DND-41 (cell line): ENCODE measurements at regions not wholly inside any gene's neighbourhood (a gene's known extent, or its start where the extent isn't known, plus 50 kb on each side); places are given as distances from the start of the nearest gene placed in this dataset.

Source experiments
- ATAC-seq: fragments of 200-7000 bp; cut with Tn5 transposase; 3 replicates; pipeline ENCODE4 v1.9.1; 2021; ENCODE audit warnings: low read depth; ENCODE audit not compliant: insufficient read depth
- DNase-seq: peaks from one replicate; pipeline ENCODE4 v3.0.0-alpha.2; 2020
- H2AFZ ChIP-seq: 2 replicates; pipeline ENCODE4 v1.6.0; 2012; ENCODE audit warnings: low read depth, low read length
- H3K27ac ChIP-seq: 2 replicates; pipeline ENCODE4 v1.5.1; 2012; ENCODE audit warnings: low read length, inconsistent platforms
- H3K27me3 ChIP-seq: fragments of 200-600 bp; sonication (generic); 2 replicates; pipeline ENCODE4 v1.6.0; 2012; ENCODE audit warnings: low read length, mild to moderate bottlenecking, inconsistent platforms; ENCODE audit not compliant: insufficient read depth, poor library complexity
- H3K36me3 ChIP-seq: 2 replicates; pipeline ENCODE4 v1.5.1; 2012; ENCODE audit warnings: low read length, inconsistent platforms; ENCODE audit not compliant: insufficient read depth
- H3K4me1 ChIP-seq: 2 replicates; pipeline ENCODE4 v1.5.1; 2012; ENCODE audit warnings: mild to moderate bottlenecking, low read length; ENCODE audit not compliant: insufficient read depth
- H3K4me2 ChIP-seq: 2 replicates; pipeline ENCODE4 v1.6.0; 2012; ENCODE audit warnings: mild to moderate bottlenecking, moderate library complexity, low read length, inconsistent platforms; ENCODE audit not compliant: insufficient read depth
- H3K4me3 ChIP-seq, 2 experiments: fragments of 200-600 bp in 1 of 2; shearing (Covaris generic) in 1 of 2; 2 replicates each; pipeline ENCODE4 v1.5.1; 2012 to 2016; ENCODE audit warnings: inconsistent platforms in 2 of 2, low read length in 2 of 2, mild to moderate bottlenecking in 2 of 2, low read depth in 1 of 2, moderate library complexity in 1 of 2
- H3K79me2 ChIP-seq: 2 replicates; pipeline ENCODE4 v1.6.0; 2012; ENCODE audit warnings: low read length, inconsistent platforms; ENCODE audit not compliant: insufficient read depth
- H3K9ac ChIP-seq: 2 replicates; pipeline ENCODE4 v1.6.0; 2012; ENCODE audit warnings: low read depth, mild to moderate bottlenecking, inconsistent platforms, low read length, moderate library complexity
- H3K9me3 ChIP-seq: 2 replicates; pipeline ENCODE4 v1.5.1; 2012; ENCODE audit warnings: low read length, moderate library complexity, mild to moderate bottlenecking, inconsistent platforms; ENCODE audit not compliant: insufficient read depth, severe bottlenecking
- H4K20me1 ChIP-seq: 2 replicates; pipeline ENCODE4 v1.6.0; 2012; ENCODE audit warnings: low read length; ENCODE audit not compliant: insufficient read depth
- EZH2 ChIP-seq: IDR thresholded peaks from 3 replicates; pipeline ENCODE4 v1.6.1; 2012; ENCODE audit warnings: borderline replicate concordance, low read depth, mild to moderate bottlenecking, moderate library complexity, low read length, inconsistent platforms; ENCODE audit not compliant: severe bottlenecking
- TF ChIP-seq, protein P1 (sequence below): IDR thresholded peaks from 2 replicates; pipeline ENCODE4 v1.5.1; 2012; ENCODE audit warnings: borderline replicate concordance, low read length, moderate library complexity, mild to moderate bottlenecking; ENCODE audit not compliant: poor library complexity, severe bottlenecking; ENCODE audit errors: extremely low read depth

DNA sequence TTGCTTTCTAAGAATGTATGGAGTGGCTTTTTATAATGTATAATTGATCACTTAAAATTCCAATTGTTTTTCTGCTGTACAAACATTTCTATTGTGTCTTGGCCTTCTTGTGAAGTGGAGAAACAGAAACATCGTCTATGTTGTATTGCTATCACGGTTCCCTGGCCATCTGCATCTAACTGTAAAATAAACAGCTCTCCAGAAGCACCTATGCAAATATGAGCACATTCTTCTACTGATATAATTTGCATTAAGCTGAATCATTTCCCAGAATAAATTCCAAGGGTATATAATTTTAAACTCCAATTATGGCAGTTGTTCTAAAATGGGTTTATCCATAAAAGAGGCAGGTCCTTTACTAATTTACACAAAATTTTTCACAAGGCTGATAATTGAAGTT is 261.6 kb upstream of the STS start:
- Histone ChIP-seq H2AFZ (no peak overlapping the region), H4K20me1 (no peaks in the 10 kb centered on the region), H3K9ac (no peak overlapping the region), H3K4me3 (no peak overlapping the region), H3K27me3 (no peaks in the 10 kb centered on the region), H3K79me2 (no peaks in the 10 kb centered on the region), H3K27ac (no peak overlapping the region), H3K4me2 (no peak overlapping the region), H3K9me3 (no peaks in the 10 kb centered on the region), H3K4me1 (no peaks in the 10 kb centered on the region), H3K36me3 (no peaks in the 10 kb centered on the region)
- ATAC-seq (no peak), DNase-seq (no peak)
- TF ChIP-seq EZH2: no peak
- TF ChIP-seq, protein P1, sequence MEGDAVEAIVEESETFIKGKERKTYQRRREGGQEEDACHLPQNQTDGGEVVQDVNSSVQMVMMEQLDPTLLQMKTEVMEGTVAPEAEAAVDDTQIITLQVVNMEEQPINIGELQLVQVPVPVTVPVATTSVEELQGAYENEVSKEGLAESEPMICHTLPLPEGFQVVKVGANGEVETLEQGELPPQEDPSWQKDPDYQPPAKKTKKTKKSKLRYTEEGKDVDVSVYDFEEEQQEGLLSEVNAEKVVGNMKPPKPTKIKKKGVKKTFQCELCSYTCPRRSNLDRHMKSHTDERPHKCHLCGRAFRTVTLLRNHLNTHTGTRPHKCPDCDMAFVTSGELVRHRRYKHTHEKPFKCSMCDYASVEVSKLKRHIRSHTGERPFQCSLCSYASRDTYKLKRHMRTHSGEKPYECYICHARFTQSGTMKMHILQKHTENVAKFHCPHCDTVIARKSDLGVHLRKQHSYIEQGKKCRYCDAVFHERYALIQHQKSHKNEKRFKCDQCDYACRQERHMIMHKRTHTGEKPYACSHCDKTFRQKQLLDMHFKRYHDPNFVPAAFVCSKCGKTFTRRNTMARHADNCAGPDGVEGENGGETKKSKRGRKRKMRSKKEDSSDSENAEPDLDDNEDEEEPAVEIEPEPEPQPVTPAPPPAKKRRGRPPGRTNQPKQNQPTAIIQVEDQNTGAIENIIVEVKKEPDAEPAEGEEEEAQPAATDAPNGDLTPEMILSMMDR: no peak

DNA sequence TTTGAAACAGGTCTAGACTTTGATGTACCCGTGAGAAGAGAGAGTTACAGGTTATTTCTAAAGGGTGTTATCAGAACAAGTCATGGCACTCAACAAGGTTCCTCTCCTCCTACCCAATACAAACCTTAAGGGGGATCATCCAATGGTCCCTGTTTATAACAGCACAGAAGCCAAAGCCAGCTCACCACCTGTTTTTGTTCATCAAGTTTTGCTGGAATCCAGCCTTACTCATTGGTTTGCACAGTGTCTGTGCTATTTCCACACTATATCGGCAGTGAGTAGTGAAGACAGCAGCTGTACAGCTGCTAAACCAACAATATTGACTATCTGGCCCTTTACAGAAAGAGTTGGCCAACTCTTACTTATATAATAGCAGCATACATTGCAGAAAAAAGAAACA is 262.1 kb upstream of the STS start:
- DNase-seq (no peak), ATAC-seq (no peak)
- H3K79me2 ChIP-seq: no peaks in the 10 kb centered on the region
- no peak overlapping the region for H3K4me2 ChIP-seq
- no peaks in the 10 kb centered on the region for H3K27me3 ChIP-seq
- no peak overlapping the region for H3K27ac ChIP-seq
- no peaks in the 10 kb centered on the region for H3K36me3 ChIP-seq
- no peak overlapping the region for H2AFZ ChIP-seq
- H3K4me1 ChIP-seq: no peaks in the 10 kb centered on the region
- no peaks in the 10 kb centered on the region for H4K20me1 ChIP-seq
- H3K9me3 ChIP-seq: no peaks in the 10 kb centered on the region
- H3K9ac ChIP-seq: no peak overlapping the region
- H3K4me3 ChIP-seq: no peak overlapping the region
- TF ChIP-seq, protein P1: no peak
- TF ChIP-seq EZH2: no peak

DNA sequence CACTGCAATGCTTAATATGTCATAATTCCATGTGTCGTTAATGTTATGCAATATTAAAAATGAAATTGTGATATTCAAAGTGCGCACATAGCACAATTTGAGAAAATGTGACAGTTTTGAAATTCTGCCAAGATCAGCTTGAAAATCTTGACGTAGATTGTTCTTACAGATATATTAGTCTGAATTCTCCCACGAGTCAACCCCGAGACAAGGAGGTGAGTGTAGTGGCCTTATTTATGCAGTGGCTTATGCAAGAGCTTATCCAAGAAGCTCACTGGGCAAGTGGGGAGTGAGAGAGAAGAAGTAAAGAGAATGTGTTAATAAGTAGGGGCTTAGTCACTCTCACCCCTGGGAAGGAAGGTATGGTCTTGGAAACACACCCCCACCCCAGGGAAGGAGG is 286.1 kb upstream of the STS start:
- Histone ChIP-seq H2AFZ (no peak overlapping the region), H3K27ac (peak overlapping the region; percentile 33; the same call in 1 of the 2 replicates), H3K4me2 (no peak overlapping the region), H3K36me3 (0 out of 2 replicates have a peak, but pooled peaks cover 6% of the 10 kb centered on the region), H3K27me3 (no peaks in the 10 kb centered on the region), H3K4me3 (no peak overlapping the region), H4K20me1 (no peaks in the 10 kb centered on the region), H3K79me2 (no peaks in the 10 kb centered on the region), H3K9ac (no peak overlapping the region), H3K4me1 (peaks cover 5% of the 10 kb centered on the region; the same call in 1 of the 2 replicates), H3K9me3 (peaks cover 15% of the 10 kb centered on the region)
- DNase-seq (no peak), ATAC-seq (no peak)
- TF ChIP-seq, protein P1: no peak
- no peak for TF ChIP-seq EZH2

DNA sequence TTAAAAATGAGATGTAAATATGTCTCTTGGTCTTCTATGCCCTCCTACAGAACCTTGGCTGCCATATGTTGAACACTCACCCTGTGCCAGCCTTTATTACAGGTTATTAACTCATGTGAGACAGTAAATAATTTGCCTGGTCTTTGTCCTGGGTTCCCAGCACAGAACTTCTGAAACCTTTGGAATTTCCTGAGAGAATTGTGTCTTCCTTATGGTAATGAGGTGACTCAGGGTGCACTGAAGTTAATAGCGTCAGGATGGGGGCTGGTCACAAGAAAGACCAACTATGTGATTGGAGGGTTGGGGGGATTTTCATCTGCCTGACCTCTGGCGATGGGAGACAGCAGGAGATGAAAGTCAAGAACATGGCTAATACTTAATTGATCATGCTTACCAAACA is 289.8 kb upstream of the STS start:
- H3K4me3 ChIP-seq: no peak overlapping the region
- no peak overlapping the region for H3K9ac ChIP-seq
- H2AFZ ChIP-seq: no peak overlapping the region
- H3K36me3 ChIP-seq: 0 out of 2 replicates have a peak, but pooled peaks cover 6% of the 10 kb centered on the region
- H3K27me3 ChIP-seq: no peaks in the 10 kb centered on the region
- H3K4me1 ChIP-seq: peaks cover 5% of the 10 kb centered on the region
- H4K20me1 ChIP-seq: no peaks in the 10 kb centered on the region
- H3K4me2 ChIP-seq: no peak overlapping the region
- H3K27ac ChIP-seq: no peak overlapping the region
- ATAC-seq: no peak
- H3K79me2 ChIP-seq: no peaks in the 10 kb centered on the region
- DNase-seq: no peak
- TF ChIP-seq, protein P1: no peak
- TF ChIP-seq EZH2: no peak
- peaks cover 13% of the 10 kb centered on the region for H3K9me3 ChIP-seq
